ENCODE measurements at regions not wholly inside any gene's neighbourhood (a gene's known extent, or its start where the extent isn't known, plus 50 kb on each side); places are given as distances from the start of the nearest gene placed in this dataset.

DNA sequence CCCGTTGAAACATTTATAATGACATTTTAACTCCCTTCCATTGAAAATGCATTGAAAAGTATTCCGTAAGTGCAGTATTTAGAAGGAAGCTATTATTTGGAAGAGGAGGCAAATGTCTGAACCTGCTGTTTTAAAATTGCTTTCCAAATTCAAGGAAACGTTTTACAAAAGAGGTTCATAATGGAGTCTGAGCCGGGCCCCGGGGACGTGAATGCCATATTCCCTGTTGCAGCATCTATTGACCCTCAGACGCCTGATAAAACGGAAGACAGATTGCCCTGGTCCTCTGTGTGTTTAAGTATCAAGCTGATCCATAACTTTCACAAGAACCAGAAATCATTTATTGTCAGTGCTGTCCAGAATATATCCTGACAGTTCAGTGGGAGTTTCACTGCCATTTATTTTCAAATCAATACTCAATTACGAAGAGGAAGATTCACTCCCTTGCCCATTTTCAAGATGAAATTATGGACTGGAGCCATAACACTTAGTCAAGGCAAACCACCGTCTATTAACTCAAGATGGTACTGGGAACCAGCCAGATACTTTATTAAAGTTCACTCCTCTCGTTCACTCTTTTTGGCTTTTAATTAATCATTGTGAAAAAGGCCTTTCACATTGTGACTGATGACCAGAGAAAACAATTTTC is 435.7 kb upstream of the PFKP start:
- in situ Hi-C loops (cut with HindIII; ENCODE audit: low pct_ligation_motif_present, low sequenced_read_pairs), result no loop called here
- Histone ChIP-seq H3K4me3 (ENCODE audit: low read depth, low read length) (no peak overlapping the region), H3K27ac (no peak overlapping the region), H3K27me3 (replicated peaks) (no peaks in the 10 kb centered on the region), H3K36me3 (replicated peaks) (no peaks in the 10 kb centered on the region)
- no peak for DNase-seq
- TF ChIP-seq, protein P1, sequence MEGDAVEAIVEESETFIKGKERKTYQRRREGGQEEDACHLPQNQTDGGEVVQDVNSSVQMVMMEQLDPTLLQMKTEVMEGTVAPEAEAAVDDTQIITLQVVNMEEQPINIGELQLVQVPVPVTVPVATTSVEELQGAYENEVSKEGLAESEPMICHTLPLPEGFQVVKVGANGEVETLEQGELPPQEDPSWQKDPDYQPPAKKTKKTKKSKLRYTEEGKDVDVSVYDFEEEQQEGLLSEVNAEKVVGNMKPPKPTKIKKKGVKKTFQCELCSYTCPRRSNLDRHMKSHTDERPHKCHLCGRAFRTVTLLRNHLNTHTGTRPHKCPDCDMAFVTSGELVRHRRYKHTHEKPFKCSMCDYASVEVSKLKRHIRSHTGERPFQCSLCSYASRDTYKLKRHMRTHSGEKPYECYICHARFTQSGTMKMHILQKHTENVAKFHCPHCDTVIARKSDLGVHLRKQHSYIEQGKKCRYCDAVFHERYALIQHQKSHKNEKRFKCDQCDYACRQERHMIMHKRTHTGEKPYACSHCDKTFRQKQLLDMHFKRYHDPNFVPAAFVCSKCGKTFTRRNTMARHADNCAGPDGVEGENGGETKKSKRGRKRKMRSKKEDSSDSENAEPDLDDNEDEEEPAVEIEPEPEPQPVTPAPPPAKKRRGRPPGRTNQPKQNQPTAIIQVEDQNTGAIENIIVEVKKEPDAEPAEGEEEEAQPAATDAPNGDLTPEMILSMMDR (IDR thresholded peaks at IDR 0.05; ENCODE audit: low read depth, low read length, missing control alignments), result no peak

DNA sequence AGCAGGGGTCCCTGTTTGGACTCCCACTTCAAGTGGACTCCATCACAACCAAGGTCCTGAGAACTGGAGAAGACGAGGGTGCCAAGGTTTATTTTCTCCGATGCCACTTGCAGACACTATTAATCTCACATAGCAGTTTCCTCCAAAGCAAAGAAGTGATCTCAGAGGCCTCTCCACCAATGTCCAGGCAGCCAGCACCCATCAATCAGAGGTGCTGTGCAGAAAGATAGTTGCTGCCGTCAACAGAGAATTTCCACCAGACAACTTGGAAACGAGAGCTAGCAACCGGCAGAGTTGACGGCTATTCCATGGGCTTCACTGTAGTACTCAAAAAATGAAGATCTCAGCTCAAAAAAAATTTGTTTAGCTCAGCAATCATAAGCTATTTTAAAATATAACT is 438.6 kb upstream of the PFKP start:
- no peak for DNase-seq
- Histone ChIP-seq H3K27ac (no peak overlapping the region), H3K4me3 (ENCODE audit: low read depth, low read length) (no peak overlapping the region), H3K27me3 (replicated peaks) (no peaks in the 10 kb centered on the region), H3K36me3 (replicated peaks) (no peaks in the 10 kb centered on the region)
- in situ Hi-C loops (cut with HindIII; ENCODE audit: low pct_ligation_motif_present, low sequenced_read_pairs), result no loop called here
- TF ChIP-seq, protein P1 (IDR thresholded peaks at IDR 0.05; ENCODE audit: low read depth, low read length, missing control alignments), result no peak

DNA sequence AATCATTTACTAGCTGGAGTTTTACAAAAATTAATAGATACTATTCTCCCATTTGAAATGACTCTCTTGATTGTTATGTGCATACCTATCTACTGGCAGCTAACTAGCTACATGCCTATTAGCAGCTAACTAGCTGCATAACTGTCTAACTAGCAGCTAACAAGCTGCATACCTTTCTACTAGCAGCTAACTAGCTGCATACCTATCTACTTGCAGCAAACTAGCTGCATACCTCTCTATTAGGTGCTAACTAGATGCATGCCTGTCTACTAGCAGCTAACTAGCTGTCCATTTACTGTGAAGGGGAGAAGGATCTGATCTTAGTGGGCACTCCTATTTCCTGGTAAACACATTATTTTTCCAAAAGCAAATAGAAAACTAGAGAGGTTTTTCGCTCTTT is 439.4 kb upstream of the PFKP start:
- H3K4me3 ChIP-seq (ENCODE audit: low read depth, low read length), result no peak overlapping the region
- no peaks in the 10 kb centered on the region for H3K36me3 ChIP-seq (replicated peaks)
- no peak for DNase-seq
- no peak overlapping the region for H3K27ac ChIP-seq
- no peaks in the 10 kb centered on the region for H3K27me3 ChIP-seq (replicated peaks)
- in situ Hi-C loops (cut with HindIII; ENCODE audit: low pct_ligation_motif_present, low sequenced_read_pairs), result no loop called here
- TF ChIP-seq, protein P1 (IDR thresholded peaks at IDR 0.05; ENCODE audit: low read depth, low read length, missing control alignments), result no peak

DNA sequence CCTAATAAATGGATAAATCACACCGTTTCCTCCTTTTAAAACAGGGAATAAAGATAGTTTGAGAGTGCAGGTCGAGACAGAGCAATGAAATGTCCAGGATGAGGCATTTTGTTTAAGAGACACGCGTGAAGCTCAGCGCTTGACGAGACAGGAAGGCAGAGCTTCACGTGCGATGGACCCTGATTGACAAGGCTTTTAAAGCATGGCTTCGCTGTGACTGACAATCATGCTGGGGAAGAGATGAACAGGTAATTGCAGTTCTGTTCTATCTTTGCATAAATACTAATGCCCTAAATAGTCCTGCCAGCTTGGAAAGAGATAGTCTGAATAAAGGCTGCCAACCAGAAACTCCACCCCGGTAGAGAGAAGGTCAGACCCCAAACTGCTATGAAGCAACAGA is 442.3 kb upstream of the PFKP start:
- TF ChIP-seq, protein P1 (IDR thresholded peaks at IDR 0.05; ENCODE audit: low read depth, low read length, missing control alignments), result no peak
- no peak for DNase-seq
- Histone ChIP-seq H3K4me3 (ENCODE audit: low read depth, low read length) (no peak overlapping the region), H3K36me3 (replicated peaks) (no peaks in the 10 kb centered on the region), H3K27me3 (replicated peaks) (no peaks in the 10 kb centered on the region), H3K27ac (no peak overlapping the region)
- in situ Hi-C loops (cut with HindIII; ENCODE audit: low pct_ligation_motif_present, low sequenced_read_pairs), result no loop called here

DNA sequence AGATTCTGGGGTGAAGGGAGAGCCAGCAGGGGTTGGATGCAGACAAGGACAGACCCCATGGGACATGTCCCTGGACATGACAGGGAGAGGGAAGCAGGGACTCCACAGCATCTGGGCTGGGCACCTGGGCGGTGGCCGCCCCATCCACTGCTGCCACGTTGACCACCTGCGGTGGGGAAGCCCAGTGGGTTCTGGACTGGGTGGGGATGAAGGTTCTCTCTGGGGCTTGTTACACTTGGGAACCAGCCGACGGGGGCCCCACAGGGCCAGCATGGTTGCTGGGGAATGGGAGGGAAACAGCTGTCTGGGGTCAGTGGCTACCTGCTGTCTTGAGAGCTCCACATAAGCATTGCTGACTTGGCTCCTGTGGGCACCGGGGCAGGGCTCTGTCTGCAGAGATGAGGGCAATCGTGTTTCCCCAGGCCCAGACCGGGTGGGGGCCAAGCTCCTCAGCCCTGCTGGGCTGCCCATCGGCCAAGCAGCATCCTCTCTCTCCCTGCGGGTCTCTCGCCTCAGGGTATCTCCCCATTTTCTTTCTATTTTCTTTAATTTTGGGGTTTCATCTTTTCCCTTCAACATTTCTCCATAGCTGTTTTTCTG is 443.6 kb upstream of the PFKP start:
- no peak overlapping the region for H3K4me3 ChIP-seq (ENCODE audit: low read depth, low read length)
- no peak overlapping the region for H3K27ac ChIP-seq
- TF ChIP-seq, protein P1 (IDR thresholded peaks at IDR 0.05; ENCODE audit: low read depth, low read length, missing control alignments), result no peak
- no peaks in the 10 kb centered on the region for H3K27me3 ChIP-seq (replicated peaks)
- H3K36me3 ChIP-seq (replicated peaks), result no peaks in the 10 kb centered on the region
- in situ Hi-C loops (cut with HindIII; ENCODE audit: low pct_ligation_motif_present, low sequenced_read_pairs), result no loop called here
- DNase-seq, result no peak

All from brain microvascular endothelial cell (primary cell).